B cell (primary cell): ENCODE measurements at regions not wholly inside any gene's neighbourhood (a gene's known extent, or its start where the extent isn't known, plus 50 kb on each side); places are given as distances from the start of the nearest gene placed in this dataset.
A peak's percentile ranks its signal among the peaks of the same experiment; 100 is the strongest.

Source experiments
- ATAC-seq: fragments of 200-7000 bp; cut with Tn5 transposase; one replicate; pipeline ENCODE4 v1.10.0; 2021; ENCODE audit warnings: low read depth, mild to moderate bottlenecking, moderate number of reproducible peaks, moderate library complexity
- CTCF ChIA-PET: fragments of 350-600 bp; sonication (Branson Sonifier 250); formaldehyde crosslinking; loops from one replicate; lab custom pipeline; 2021; ENCODE audit warnings: antibody characterized with exemption, inconsistent platforms; lab: Charles Lee
- POLR2A ChIA-PET: fragments of 350-600 bp; sonication (Branson Sonifier 250); formaldehyde crosslinking; loops from one replicate; lab custom pipeline; 2021; ENCODE audit warnings: antibody characterized with exemption; lab: Charles Lee
- DNase-seq: peaks from one replicate; pipeline ENCODE4 v3.0.0; 2013
- H2AFZ ChIP-seq: 2 replicates; pipeline ENCODE4 v1.6.1; 2012; ENCODE audit warnings: mild to moderate bottlenecking, low read depth, low read length; ENCODE audit not compliant: insufficient read depth, poor library complexity, severe bottlenecking
- H3K27ac ChIP-seq, 2 donors: 1 replicate in 1 of 2; 2 replicates in 1 of 2; pipeline ENCODE4 v1.5.1; 2012 to 2013; ENCODE audit warnings: low read length in 2 of 2, mild to moderate bottlenecking in 2 of 2, moderate library complexity in 1 of 2
- H3K27me3 ChIP-seq, 4 experiments: fragments of 200-600 bp in 1 of 4; sonication (generic) in 1 of 4; replicated peaks in 1 of 4; 1 replicate in 2 of 4; 2 replicates in 2 of 4; pipeline versions ENCODE4 v1.6.1 to v1.7.0; 2013 to 2016; ENCODE audit warnings: low read length in 3 of 4, mild to moderate bottlenecking in 2 of 4, mixed read lengths in 1 of 4, moderate library complexity in 1 of 4; ENCODE audit not compliant: insufficient read depth in 4 of 4, control insufficient read depth in 3 of 4; ENCODE audit errors: control extremely low read depth in 1 of 4
- H3K36me3 ChIP-seq, 2 experiments: replicated peaks in 1 of 2; 1 replicate in 1 of 2; 2 replicates in 1 of 2; pipeline versions ENCODE4 v1.6.1 to v1.7.1; 2013; ENCODE audit warnings: low read length in 1 of 2; ENCODE audit not compliant: insufficient read depth in 2 of 2, control insufficient read depth in 1 of 2; ENCODE audit errors: control extremely low read depth in 1 of 2, extremely low read depth in 1 of 2
- H3K4me1 ChIP-seq, 2 donors: fragments of 200-600 bp in 1 of 2; sonication (generic) in 1 of 2; 1 replicate in 1 of 2; 2 replicates in 1 of 2; pipeline versions ENCODE4 v1.5.1 to v1.6.1; 2013 to 2017; ENCODE audit warnings: low read length in 2 of 2; ENCODE audit not compliant: control insufficient read depth in 2 of 2, insufficient read depth in 2 of 2
- H3K4me2 ChIP-seq: replicated peaks from 2 replicates; pipeline ENCODE3; 2012; ENCODE audit warnings: mild to moderate bottlenecking, low read depth, low read length; ENCODE audit not compliant: poor library complexity, severe bottlenecking
- H3K4me3 ChIP-seq, 5 experiments: fragments of 200-600 bp in 1 of 5; sonication (generic) in 1 of 5; 1 replicate in 3 of 5; 2 replicates in 2 of 5; pipeline versions ENCODE4 v1.5.1 to v1.7.0; 2011 to 2016; ENCODE audit warnings: low read length in 4 of 5, mild to moderate bottlenecking in 4 of 5, low read depth in 2 of 5, control low read depth in 1 of 5, moderate library complexity in 1 of 5; ENCODE audit not compliant: insufficient read depth in 1 of 5; ENCODE audit errors: control extremely low read depth in 1 of 5, extremely low read depth in 1 of 5
- H3K79me2 ChIP-seq: fragments of 200-600 bp; sonication (generic); one replicate; pipeline ENCODE4 v1.6.0; 2016; ENCODE audit warnings: low read length; ENCODE audit not compliant: control insufficient read depth, insufficient read depth
- H3K9ac ChIP-seq: fragments of 200-600 bp; sonication (generic); 2 replicates; pipeline ENCODE4 v1.6.1; 2017; ENCODE audit warnings: mild to moderate bottlenecking, low read length, moderate library complexity
- H3K9me3 ChIP-seq, 3 donors: one replicate each; pipeline versions ENCODE4 v1.6.1 to v1.7.1; 2013; ENCODE audit warnings: low read length in 2 of 3; ENCODE audit not compliant: control insufficient read depth in 2 of 3, insufficient read depth in 1 of 3; ENCODE audit errors: control extremely low read depth in 1 of 3
- H4K20me1 ChIP-seq: 2 replicates; pipeline ENCODE4 v1.6.0; 2012; ENCODE audit warnings: mild to moderate bottlenecking, low read length; ENCODE audit not compliant: insufficient read depth, control insufficient read depth, poor library complexity, severe bottlenecking
- H3K27ac Mint-ChIP-seq: one replicate; pipeline ENCODE4 v1.8.0; 2021; ENCODE audit warnings: mixed read lengths
- H3K27me3 Mint-ChIP-seq: one replicate; pipeline ENCODE4 v1.8.0; 2021; ENCODE audit warnings: mixed read lengths
- H3K4me1 Mint-ChIP-seq: one replicate; pipeline ENCODE4 v1.8.0; 2021; ENCODE audit warnings: mixed read lengths
- H3K4me3 Mint-ChIP-seq: one replicate; pipeline ENCODE4 v1.8.0; 2021; ENCODE audit warnings: mixed read lengths
- H3K9me3 Mint-ChIP-seq: one replicate; pipeline ENCODE4 v1.8.0; 2022; ENCODE audit warnings: mixed read lengths; ENCODE audit not compliant: insufficient read depth
- EZH2 ChIP-seq: IDR thresholded peaks from 2 replicates; pipeline ENCODE4 v1.6.1; 2012; ENCODE audit warnings: borderline replicate concordance, low read depth, mild to moderate bottlenecking, moderate library complexity, low read length; ENCODE audit not compliant: insufficient read depth, poor library complexity, severe bottlenecking
- WGBS: methylation state at CpG from one replicate; pipeline ENCODE4 v1.1.5; 2013; ENCODE audit warnings: missing lambda C conversion rate; ENCODE audit not compliant: insufficient coverage; 5-methylcytosine and 5-hydroxymethylcytosine counted together
- intact Hi-C: fragments of 100-400 bp; cut with micrococcal nuclease; formaldehyde crosslinking; loops from one replicate; pipeline ENCODE4 v1.10.0; 2022
- TF ChIP-seq, protein P1 (sequence below): fragments of 200-600 bp; IDR thresholded peaks from one replicate; pipeline ENCODE4 v1.8.0; 2022; ENCODE audit warnings: antibody characterized with exemption, mild to moderate bottlenecking

DNA sequence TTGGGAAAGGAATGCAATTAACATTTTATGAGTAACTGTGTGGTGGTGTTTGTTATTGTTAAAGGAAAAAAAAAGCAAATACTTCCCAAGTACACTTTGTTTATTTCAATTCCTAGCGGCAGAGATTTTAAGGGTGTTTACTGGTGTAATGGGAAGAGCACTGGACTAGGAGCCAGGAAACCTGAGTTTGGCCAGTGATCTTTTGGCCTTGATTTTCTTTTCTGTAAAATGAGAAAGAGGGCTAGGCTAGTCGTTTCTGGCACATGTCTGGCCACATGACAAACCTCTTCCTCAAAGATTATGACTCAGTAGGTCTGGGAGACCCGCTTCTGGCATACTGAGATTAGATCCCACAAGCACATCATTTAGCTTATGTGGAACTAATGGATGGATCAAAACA lies 428.1 kb upstream of the NOX3 start:
- ChIA-PET POLR2A (no interaction called here), CTCF (no interaction called here)
- no peak overlapping the region for H3K27ac ChIP-seq
- no peak overlapping the region for H3K27ac Mint-ChIP-seq
- intact Hi-C loops: no loop called here
- WGBS: no CpG with 5 or more reads among the region's 3 CpGs
- H3K9me3 ChIP-seq: no peaks in the 10 kb centered on the region
- H3K36me3 ChIP-seq: no peaks in the 10 kb centered on the region
- H3K9ac ChIP-seq: no peak overlapping the region
- no peaks in the 10 kb centered on the region for H4K20me1 ChIP-seq
- H3K27me3 Mint-ChIP-seq: no peaks in the 10 kb centered on the region
- H3K4me3 ChIP-seq: no peak overlapping the region
- no peak overlapping the region for H3K4me3 Mint-ChIP-seq
- no peaks in the 10 kb centered on the region for H3K27me3 ChIP-seq
- H3K4me1 ChIP-seq: peaks cover 11 to 16% of the 10 kb centered on the region in 2 donors
- peaks cover 23% of the 10 kb centered on the region for H3K4me1 Mint-ChIP-seq
- ATAC-seq: no peak
- H3K79me2 ChIP-seq: no peaks in the 10 kb centered on the region
- TF ChIP-seq, protein P1, sequence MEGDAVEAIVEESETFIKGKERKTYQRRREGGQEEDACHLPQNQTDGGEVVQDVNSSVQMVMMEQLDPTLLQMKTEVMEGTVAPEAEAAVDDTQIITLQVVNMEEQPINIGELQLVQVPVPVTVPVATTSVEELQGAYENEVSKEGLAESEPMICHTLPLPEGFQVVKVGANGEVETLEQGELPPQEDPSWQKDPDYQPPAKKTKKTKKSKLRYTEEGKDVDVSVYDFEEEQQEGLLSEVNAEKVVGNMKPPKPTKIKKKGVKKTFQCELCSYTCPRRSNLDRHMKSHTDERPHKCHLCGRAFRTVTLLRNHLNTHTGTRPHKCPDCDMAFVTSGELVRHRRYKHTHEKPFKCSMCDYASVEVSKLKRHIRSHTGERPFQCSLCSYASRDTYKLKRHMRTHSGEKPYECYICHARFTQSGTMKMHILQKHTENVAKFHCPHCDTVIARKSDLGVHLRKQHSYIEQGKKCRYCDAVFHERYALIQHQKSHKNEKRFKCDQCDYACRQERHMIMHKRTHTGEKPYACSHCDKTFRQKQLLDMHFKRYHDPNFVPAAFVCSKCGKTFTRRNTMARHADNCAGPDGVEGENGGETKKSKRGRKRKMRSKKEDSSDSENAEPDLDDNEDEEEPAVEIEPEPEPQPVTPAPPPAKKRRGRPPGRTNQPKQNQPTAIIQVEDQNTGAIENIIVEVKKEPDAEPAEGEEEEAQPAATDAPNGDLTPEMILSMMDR: no peak
- TF ChIP-seq EZH2: no peak
- H2AFZ ChIP-seq: no peak overlapping the region
- DNase-seq: no peak
- no peaks in the 10 kb centered on the region for H3K9me3 Mint-ChIP-seq
- H3K4me2 ChIP-seq: no peak overlapping the region

DNA sequence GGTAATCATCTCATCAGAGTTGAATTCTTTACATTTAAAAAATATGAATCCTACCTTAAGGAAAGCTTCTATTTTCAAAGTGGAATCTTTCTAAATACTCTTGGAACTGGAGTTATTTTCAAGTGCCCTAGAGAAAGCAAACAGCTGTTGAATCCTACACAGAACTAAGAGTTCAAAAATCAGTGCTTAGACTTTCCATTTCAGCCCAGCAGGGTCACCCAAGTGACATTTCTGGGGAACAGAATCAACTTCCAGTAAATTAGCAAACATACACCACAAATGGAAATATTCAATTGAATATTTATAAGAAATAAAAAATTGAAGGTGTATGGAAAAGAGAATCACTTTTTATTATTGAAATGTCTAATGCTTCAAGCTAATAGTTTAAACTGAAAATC lies 427.7 kb upstream of the NOX3 start:
- Histone ChIP-seq H4K20me1 (no peaks in the 10 kb centered on the region), H3K27ac (peak overlapping the region in 1 of 2 donors; percentile 60), H3K36me3 (no peaks in the 10 kb centered on the region), H3K9ac (no peak overlapping the region), H3K79me2 (no peaks in the 10 kb centered on the region), H3K4me3 (no peak overlapping the region), H3K4me2 (no peak overlapping the region), H3K4me1 (peaks cover 11 to 16% of the 10 kb centered on the region in 2 donors), H2AFZ (no peak overlapping the region), H3K9me3 (no peaks in the 10 kb centered on the region), H3K27me3 (no peaks in the 10 kb centered on the region)
- intact Hi-C loops: no loop called here
- peaks cover 23% of the 10 kb centered on the region for H3K4me1 Mint-ChIP-seq
- no peak overlapping the region for H3K4me3 Mint-ChIP-seq
- H3K9me3 Mint-ChIP-seq: no peaks in the 10 kb centered on the region
- ATAC-seq (no peak), DNase-seq (no peak)
- TF ChIP-seq, protein P1: no peak
- TF ChIP-seq EZH2: no peak
- no peak overlapping the region for H3K27ac Mint-ChIP-seq
- no peaks in the 10 kb centered on the region for H3K27me3 Mint-ChIP-seq
- POLR2A ChIA-PET: no interaction called here
- CTCF ChIA-PET: interaction anchor here (0.7 kb wide), 1 partner anchor 554 kb away, joined by 3 read pairs; no protein-coding TSS in a partner anchor
